ENCODE measurements at regions not wholly inside any gene's neighbourhood (a gene's known extent, or its start where the extent isn't known, plus 50 kb on each side); places are given as distances from the start of the nearest gene placed in this dataset.

DNA sequence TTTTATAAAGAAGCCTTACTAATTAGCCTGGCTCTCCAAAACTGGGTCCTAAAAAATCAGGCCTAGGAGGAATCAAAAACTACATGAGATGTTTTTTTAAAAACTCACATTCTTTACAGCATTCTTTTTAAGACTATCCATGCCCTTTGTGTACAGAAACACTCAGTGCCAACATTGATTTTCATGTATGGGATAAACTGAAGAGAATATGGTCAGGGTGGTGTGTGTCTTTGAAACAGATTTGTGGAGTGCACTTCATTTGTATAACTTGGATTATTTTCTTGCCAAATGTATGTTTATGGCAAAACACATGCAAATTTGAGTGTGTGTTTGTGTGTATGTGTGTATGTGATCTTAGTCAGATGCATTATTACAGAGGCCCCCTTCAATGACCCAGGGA is 283.6 kb upstream of the ATP5MC3 start:
- Histone ChIP-seq H3K27me3 (ENCODE audit: control insufficient read depth, insufficient read depth, low read length) (no peaks in the 10 kb centered on the region), H3K4me3 (ENCODE audit: low read depth, low read length) (no peak overlapping the region), H3K36me3 (ENCODE audit: control insufficient read depth, insufficient read depth, low read length) (no peaks in the 10 kb centered on the region)
- no peak for DNase-seq (ENCODE audit: low read depth)
- TF ChIP-seq, protein P1, sequence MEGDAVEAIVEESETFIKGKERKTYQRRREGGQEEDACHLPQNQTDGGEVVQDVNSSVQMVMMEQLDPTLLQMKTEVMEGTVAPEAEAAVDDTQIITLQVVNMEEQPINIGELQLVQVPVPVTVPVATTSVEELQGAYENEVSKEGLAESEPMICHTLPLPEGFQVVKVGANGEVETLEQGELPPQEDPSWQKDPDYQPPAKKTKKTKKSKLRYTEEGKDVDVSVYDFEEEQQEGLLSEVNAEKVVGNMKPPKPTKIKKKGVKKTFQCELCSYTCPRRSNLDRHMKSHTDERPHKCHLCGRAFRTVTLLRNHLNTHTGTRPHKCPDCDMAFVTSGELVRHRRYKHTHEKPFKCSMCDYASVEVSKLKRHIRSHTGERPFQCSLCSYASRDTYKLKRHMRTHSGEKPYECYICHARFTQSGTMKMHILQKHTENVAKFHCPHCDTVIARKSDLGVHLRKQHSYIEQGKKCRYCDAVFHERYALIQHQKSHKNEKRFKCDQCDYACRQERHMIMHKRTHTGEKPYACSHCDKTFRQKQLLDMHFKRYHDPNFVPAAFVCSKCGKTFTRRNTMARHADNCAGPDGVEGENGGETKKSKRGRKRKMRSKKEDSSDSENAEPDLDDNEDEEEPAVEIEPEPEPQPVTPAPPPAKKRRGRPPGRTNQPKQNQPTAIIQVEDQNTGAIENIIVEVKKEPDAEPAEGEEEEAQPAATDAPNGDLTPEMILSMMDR (IDR thresholded peaks at IDR 0.05; ENCODE audit: insufficient read depth, low read length, poor library complexity, severe bottlenecking) = no peak

DNA sequence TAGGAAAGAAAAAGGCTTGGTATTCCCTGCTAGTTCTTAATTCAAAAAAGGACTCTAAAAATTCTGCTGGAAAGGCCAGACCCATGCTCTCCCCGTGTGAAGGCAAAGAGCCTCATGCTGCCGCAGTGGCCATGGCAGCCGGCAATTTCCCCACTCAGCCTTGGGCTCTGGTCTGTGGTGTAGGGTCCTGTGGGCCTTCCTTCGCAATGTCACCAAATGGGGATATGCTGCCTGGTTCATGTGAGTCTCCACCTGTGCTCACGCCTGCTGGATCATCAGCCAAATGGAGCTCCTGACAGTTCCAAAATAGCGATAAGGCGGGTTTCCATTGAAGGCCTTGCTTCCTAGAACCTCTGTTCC is 282.8 kb upstream of the ATP5MC3 start:
- TF ChIP-seq, protein P1 (IDR thresholded peaks at IDR 0.05; ENCODE audit: insufficient read depth, low read length, poor library complexity, severe bottlenecking) = no peak
- H3K36me3 ChIP-seq (ENCODE audit: control insufficient read depth, insufficient read depth, low read length) = no peaks in the 10 kb centered on the region
- H3K27me3 ChIP-seq (ENCODE audit: control insufficient read depth, insufficient read depth, low read length) = no peaks in the 10 kb centered on the region
- H3K4me3 ChIP-seq (ENCODE audit: low read depth, low read length) = no peak overlapping the region
- DNase-seq (ENCODE audit: low read depth) = no peak

DNA sequence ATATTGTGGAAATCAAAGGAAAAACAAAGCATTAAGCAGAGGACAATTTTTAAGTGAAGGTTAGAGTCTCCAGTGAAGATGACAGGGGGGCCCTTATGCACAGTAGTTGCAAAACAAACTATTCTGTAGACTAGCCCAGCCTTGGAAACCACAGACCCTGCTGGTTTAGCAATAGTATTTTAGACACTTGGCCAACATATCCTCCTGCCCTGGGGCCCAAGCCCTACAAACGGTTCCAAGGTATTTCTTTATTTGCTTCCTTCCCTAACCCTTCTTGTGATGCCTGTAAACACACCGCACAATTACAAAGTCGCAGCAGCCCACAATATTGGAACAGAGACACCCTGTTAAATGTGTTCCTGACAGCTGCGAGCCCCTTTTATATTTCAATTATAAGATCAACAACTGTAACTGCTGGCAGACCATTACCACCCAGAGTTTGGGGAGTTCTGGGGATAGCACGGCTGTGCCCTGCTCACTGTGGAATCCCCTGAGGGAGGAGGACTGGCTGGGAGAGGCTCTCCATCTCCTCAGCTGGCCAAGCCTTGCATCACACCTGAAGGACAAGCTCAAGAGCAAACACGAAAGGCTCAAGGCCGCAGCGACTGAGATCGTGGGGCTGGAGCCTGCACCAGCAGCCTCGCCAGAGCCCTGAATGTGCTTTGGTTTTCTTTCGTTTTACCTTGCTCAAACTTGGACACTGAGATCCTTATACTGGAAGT is 282.2 kb upstream of the ATP5MC3 start:
- no peak for DNase-seq (ENCODE audit: low read depth)

DNA sequence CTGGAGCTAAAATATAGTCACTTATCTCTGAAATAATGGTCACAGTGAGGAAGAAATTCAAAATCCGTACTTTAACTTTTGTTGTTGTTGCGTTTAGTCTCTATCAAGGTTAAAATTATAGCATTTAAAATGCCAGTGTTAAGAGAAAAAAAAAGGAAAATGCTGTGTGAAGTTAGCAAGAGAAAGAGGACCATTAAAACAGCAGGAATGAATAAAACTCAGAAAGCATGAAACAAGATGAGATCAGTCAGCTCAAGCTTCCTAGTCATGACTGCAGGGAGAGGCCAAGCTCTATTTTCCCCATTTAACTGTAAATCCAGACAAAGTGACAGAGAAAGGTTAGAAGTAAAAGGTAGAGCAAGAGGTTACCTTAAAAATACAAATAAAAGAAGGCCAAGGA is 281.7 kb upstream of the ATP5MC3 start:
- Histone ChIP-seq H3K36me3 (ENCODE audit: control insufficient read depth, insufficient read depth, low read length) (no peaks in the 10 kb centered on the region), H3K4me3 (ENCODE audit: low read depth, low read length) (no peak overlapping the region), H3K27me3 (ENCODE audit: control insufficient read depth, insufficient read depth, low read length) (no peaks in the 10 kb centered on the region)
- DNase-seq (ENCODE audit: low read depth) = no peak
- TF ChIP-seq, protein P1 (IDR thresholded peaks at IDR 0.05; ENCODE audit: insufficient read depth, low read length, poor library complexity, severe bottlenecking) = no peak

More for the DNA sequence above, 282.2 kb upstream of the ATP5MC3 start:
- Histone ChIP-seq H3K36me3 (ENCODE audit: control insufficient read depth, insufficient read depth, low read length) (no peaks in the 10 kb centered on the region), H3K4me3 (ENCODE audit: low read depth, low read length) (no peak overlapping the region), H3K27me3 (ENCODE audit: control insufficient read depth, insufficient read depth, low read length) (no peaks in the 10 kb centered on the region)
- TF ChIP-seq, protein P1 (IDR thresholded peaks at IDR 0.05; ENCODE audit: insufficient read depth, low read length, poor library complexity, severe bottlenecking) = no peak

DNA sequence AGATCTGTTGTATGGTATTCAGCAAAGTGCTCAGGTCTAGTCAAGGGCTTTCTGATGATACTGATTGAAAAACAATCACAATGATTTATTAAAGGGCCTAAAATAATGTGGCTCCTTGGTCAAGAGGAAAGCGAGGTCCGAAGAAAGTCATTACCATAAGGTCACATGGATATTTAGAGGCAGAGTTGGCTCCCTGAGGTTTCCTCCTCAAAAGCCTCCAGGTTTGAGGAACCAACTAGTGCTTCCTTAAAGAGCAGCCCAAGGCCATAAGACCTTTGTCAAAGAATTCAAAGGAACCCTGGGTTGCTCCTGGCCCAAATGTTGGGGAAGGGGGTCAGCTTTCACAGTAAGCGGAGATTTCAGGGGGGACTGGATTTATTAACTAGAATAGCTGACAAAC is 280.7 kb upstream of the ATP5MC3 start:
- no peaks in the 10 kb centered on the region for H3K36me3 ChIP-seq (ENCODE audit: control insufficient read depth, insufficient read depth, low read length)
- DNase-seq (ENCODE audit: low read depth) = no peak
- TF ChIP-seq, protein P1 (IDR thresholded peaks at IDR 0.05; ENCODE audit: insufficient read depth, low read length, poor library complexity, severe bottlenecking) = no peak
- no peaks in the 10 kb centered on the region for H3K27me3 ChIP-seq (ENCODE audit: control insufficient read depth, insufficient read depth, low read length)
- no peak overlapping the region for H3K4me3 ChIP-seq (ENCODE audit: low read depth, low read length)

DNA sequence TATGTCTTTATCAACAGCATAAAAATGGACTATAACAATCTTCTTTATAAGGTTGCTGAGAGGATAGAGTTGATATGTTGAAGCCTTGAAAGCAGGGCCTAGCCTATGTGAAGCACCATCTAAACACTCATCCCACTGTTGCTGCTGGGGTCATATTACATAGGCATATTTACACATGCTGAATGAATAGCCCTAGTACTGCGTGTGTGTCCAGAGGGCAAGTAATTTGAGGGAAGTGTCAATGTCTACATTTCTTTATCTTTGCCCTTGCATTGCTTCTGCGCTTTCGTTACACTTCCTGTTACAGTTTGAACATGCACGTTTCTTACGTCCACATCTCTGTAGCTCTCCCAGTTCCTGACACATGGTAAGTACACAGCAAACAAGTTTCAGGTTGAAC is 280.3 kb upstream of the ATP5MC3 start:
- Histone ChIP-seq H3K27me3 (ENCODE audit: control insufficient read depth, insufficient read depth, low read length) (no peaks in the 10 kb centered on the region), H3K36me3 (ENCODE audit: control insufficient read depth, insufficient read depth, low read length) (no peaks in the 10 kb centered on the region), H3K4me3 (ENCODE audit: low read depth, low read length) (no peak overlapping the region)
- TF ChIP-seq, protein P1 (IDR thresholded peaks at IDR 0.05; ENCODE audit: insufficient read depth, low read length, poor library complexity, severe bottlenecking) = no peak
- no peak for DNase-seq (ENCODE audit: low read depth)
